IMR-90 (cell line): ENCODE measurements at regions not wholly inside any gene's neighbourhood (a gene's known extent, or its start where the extent isn't known, plus 50 kb on each side); places are given as distances from the start of the nearest gene placed in this dataset.

ENCODE experiments used
- CHD1 ChIP-seq: IDR thresholded peaks from 2 replicates; pipeline ENCODE4 v1.6.1; 2012; ENCODE audit warnings: low read depth, low read length, improper control_type of control experiment
- MAZ ChIP-seq: IDR thresholded peaks from 2 replicates; pipeline ENCODE4 v1.6.1; 2012; ENCODE audit warnings: low read depth, mild to moderate bottlenecking, low read length, improper control_type of control experiment, moderate library complexity, borderline replicate concordance
- MXI1 ChIP-seq: IDR thresholded peaks from 2 replicates; pipeline ENCODE4 v1.6.1; 2012; ENCODE audit warnings: low read depth, mild to moderate bottlenecking, low read length, moderate library complexity, borderline replicate concordance
- NFE2L2 ChIP-seq: fragments of 150-350 bp; IDR thresholded peaks from 2 replicates; pipeline ENCODE4 v1.6.1; 2016; ENCODE audit warnings: low read depth, mild to moderate bottlenecking, low read length
- POLR2A ChIP-seq: IDR thresholded peaks from 2 replicates; pipeline ENCODE4 v1.6.1; 2012; ENCODE audit warnings: mild to moderate bottlenecking, low read depth, low read length
- RAD21 ChIP-seq: IDR thresholded peaks from 2 replicates; pipeline ENCODE4 v1.6.1; 2012; ENCODE audit warnings: low read length, improper control_type of control experiment
- RCOR1 ChIP-seq: IDR thresholded peaks from 2 replicates; pipeline ENCODE4 v1.6.1; 2012; ENCODE audit warnings: mild to moderate bottlenecking, low read length, improper control_type of control experiment; ENCODE audit not compliant: insufficient replicate concordance
- RFX5 ChIP-seq: IDR thresholded peaks from 2 replicates; pipeline ENCODE4 v1.8.0; 2012; ENCODE audit warnings: low read depth, mild to moderate bottlenecking, low read length, moderate library complexity
- SMC3 ChIP-seq: fragments of 150-350 bp; IDR thresholded peaks from 2 replicates; pipeline ENCODE4 v1.6.1; 2016; ENCODE audit warnings: low read depth, mild to moderate bottlenecking, antibody characterized with exemption, low read length, moderate library complexity
- TF ChIP-seq, protein P1 (sequence below): conservative IDR thresholded peaks from 2 replicates; pipeline ENCODE4 v1.5.1; 2012; ENCODE audit warnings: mild to moderate bottlenecking, low read depth, low read length, improper control_type of control experiment
- TF ChIP-seq, protein P2 (sequence below): fragments of 150-350 bp; IDR thresholded peaks from 2 replicates; pipeline ENCODE4 v1.6.1; 2017; ENCODE audit warnings: mild to moderate bottlenecking, antibody characterized with exemption, low read length, low read depth
- TF ChIP-seq, protein P3 (sequence below): fragments of 150-350 bp; IDR thresholded peaks from 2 replicates; pipeline ENCODE4 v1.6.1; 2016; ENCODE audit warnings: low read depth, mild to moderate bottlenecking, low read length, moderate library complexity, borderline replicate concordance

DNA sequence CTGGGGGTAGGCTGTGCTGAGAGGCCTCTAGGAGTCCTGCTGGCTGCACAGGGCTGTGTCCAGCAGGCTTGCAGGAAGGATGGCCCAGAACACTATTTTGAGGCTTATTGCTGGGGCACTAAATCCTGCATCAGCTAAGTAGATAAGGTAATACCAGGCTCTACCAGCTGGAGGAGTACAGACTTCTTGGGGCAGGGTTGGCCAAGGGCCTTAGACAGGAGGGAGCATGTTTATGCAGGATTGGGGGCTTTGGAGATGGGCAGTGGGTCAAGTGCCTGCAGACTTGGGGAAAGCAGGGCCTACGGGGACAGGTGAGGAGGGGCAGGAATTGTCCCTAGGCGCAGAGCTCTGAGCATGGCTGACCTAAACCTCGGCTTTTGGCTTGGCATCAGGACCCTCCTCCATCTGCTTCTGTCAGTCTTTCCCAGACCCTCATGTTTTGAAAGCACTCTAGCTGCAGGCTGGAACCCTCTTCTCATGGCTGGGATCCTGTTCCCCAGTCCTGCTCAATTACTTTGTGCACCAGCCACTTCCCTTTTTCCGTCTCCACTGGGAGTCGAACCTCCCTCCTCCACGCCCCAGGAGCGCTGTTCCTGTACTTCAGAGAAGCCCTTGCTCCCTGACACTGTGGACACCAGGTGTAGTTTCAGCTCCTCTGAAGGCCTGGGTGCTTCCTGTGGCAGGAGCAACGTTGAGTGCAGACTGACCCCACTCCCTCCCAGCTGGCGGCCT is 61.0 kb upstream of the SPTLC1 start:
- TF ChIP-seq, protein P1, sequence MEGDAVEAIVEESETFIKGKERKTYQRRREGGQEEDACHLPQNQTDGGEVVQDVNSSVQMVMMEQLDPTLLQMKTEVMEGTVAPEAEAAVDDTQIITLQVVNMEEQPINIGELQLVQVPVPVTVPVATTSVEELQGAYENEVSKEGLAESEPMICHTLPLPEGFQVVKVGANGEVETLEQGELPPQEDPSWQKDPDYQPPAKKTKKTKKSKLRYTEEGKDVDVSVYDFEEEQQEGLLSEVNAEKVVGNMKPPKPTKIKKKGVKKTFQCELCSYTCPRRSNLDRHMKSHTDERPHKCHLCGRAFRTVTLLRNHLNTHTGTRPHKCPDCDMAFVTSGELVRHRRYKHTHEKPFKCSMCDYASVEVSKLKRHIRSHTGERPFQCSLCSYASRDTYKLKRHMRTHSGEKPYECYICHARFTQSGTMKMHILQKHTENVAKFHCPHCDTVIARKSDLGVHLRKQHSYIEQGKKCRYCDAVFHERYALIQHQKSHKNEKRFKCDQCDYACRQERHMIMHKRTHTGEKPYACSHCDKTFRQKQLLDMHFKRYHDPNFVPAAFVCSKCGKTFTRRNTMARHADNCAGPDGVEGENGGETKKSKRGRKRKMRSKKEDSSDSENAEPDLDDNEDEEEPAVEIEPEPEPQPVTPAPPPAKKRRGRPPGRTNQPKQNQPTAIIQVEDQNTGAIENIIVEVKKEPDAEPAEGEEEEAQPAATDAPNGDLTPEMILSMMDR: peak; percentile 28
- TF ChIP-seq SMC3 (no peak), POLR2A (no peak), RAD21 (no peak; the same call in none of the 2 replicates), MXI1 (no peak), CHD1 (no peak), RCOR1 (no peak), NFE2L2 (no peak), MAZ (no peak), RFX5 (no peak)
- TF ChIP-seq, protein P2, sequence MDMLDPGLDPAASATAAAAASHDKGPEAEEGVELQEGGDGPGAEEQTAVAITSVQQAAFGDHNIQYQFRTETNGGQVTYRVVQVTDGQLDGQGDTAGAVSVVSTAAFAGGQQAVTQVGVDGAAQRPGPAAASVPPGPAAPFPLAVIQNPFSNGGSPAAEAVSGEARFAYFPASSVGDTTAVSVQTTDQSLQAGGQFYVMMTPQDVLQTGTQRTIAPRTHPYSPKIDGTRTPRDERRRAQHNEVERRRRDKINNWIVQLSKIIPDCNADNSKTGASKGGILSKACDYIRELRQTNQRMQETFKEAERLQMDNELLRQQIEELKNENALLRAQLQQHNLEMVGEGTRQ: no peak
- TF ChIP-seq, protein P3, sequence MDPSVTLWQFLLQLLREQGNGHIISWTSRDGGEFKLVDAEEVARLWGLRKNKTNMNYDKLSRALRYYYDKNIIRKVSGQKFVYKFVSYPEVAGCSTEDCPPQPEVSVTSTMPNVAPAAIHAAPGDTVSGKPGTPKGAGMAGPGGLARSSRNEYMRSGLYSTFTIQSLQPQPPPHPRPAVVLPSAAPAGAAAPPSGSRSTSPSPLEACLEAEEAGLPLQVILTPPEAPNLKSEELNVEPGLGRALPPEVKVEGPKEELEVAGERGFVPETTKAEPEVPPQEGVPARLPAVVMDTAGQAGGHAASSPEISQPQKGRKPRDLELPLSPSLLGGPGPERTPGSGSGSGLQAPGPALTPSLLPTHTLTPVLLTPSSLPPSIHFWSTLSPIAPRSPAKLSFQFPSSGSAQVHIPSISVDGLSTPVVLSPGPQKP: no peak
